WI38 (cell line): ENCODE measurements at regions not wholly inside any gene's neighbourhood (a gene's known extent, or its start where the extent isn't known, plus 50 kb on each side); places are given as distances from the start of the nearest gene placed in this dataset.

Experiments
- H3K4me3 ChIP-seq: 2 replicates; pipeline ENCODE4 v1.5.1; 2011; ENCODE audit warnings: low read depth, mild to moderate bottlenecking, control low read depth, low read length
- CTCF ChIP-seq: IDR thresholded peaks from 2 replicates; pipeline ENCODE4 v1.5.1; 2012; ENCODE audit warnings: low read depth, mild to moderate bottlenecking, control low read depth, low read length

GRCh38 chr9:119761812-119762211 is 392.6 kb upstream of the BRINP1 start:
- no peak overlapping the region for H3K4me3 ChIP-seq
- no peak for TF ChIP-seq CTCF

GRCh38 chr9:119758990-119759389 is 389.8 kb upstream of the BRINP1 start:
- H3K4me3 ChIP-seq, result no peak overlapping the region
- TF ChIP-seq CTCF, result no peak

- H3K4me3 ChIP-seq, result no peak overlapping the region
- TF ChIP-seq CTCF, result no peak
These were observed 389.0 kb upstream of the BRINP1 start for GRCh38 chr9:119758241-119758640.

- no peak for TF ChIP-seq CTCF
These were observed 370.2 kb upstream of the BRINP1 start for GRCh38 chr9:119739476-119739875.

GRCh38 chr9:119736491-119737454 is 367.5 kb upstream of the BRINP1 start:
- H3K4me3 ChIP-seq, result no peak overlapping the region
- no peak for TF ChIP-seq CTCF

More at GRCh38 chr9:119739476-119739875, 370.2 kb upstream of the BRINP1 start:
- no peak overlapping the region for H3K4me3 ChIP-seq

DNA sequence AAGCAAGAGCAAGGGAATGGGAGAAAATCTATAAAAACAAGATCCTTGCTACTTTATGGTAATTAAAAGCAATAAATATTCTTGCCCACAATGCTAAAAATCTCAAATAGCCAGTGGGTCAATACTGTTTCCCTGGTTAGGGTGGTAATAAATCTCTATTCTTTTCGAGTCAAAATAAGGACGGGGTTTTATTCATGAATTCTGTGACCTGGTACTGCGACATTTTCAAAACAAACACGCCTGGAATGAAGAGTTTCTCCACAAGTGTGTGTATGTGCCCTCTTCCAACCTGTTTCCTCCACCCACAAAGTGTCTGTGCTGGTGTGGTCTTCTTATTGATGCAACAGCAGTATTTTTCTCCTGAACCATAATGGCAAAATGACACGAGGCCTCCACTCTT is 358.8 kb upstream of the BRINP1 start:
- H3K4me3 ChIP-seq, result no peak overlapping the region
- no peak for TF ChIP-seq CTCF

GRCh38 chr9:119726035-119726434 is 356.8 kb upstream of the BRINP1 start:
- no peak for TF ChIP-seq CTCF
- no peak overlapping the region for H3K4me3 ChIP-seq
